ENCODE measurements at regions not wholly inside any gene's neighbourhood (a gene's known extent, or its start where the extent isn't known, plus 50 kb on each side); places are given as distances from the start of the nearest gene placed in this dataset.

DNA sequence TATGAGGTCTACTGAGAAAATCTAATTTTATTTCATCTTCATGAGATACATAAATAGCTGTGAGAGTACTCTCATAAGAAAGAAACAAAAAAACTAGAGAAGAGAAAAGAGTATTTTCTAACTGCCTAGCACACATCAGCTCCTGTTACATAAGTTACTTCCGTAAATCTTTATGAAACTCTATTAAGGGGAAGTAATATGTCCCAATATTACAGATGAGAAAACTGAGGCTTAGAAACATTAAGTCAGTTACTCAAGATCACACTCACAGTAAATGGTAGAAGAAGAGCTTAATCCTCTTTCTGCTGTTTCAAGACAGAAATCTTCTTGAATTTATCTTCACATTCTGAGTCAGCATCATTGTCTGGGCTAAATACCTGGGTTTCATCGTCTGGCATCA, 164.1 kb downstream of the DTHD1 start:
- no peak overlapping the region for H3K27ac Mint-ChIP-seq
- no peaks in the 10 kb centered on the region for H3K9me3 Mint-ChIP-seq
- CTCF ChIA-PET, result no interaction called here
- H3K36me3 Mint-ChIP-seq (ENCODE audit: low read depth), result no peaks in the 10 kb centered on the region
- no peak overlapping the region for H3K4me3 Mint-ChIP-seq
- no peak for DNase-seq
- H3K4me1 Mint-ChIP-seq (ENCODE audit: low read depth), result no peaks in the 10 kb centered on the region
- intact Hi-C loops (cut with micrococcal nuclease), result no loop called here
- H3K27me3 Mint-ChIP-seq (ENCODE audit: low read depth), result peaks cover 5% of the 10 kb centered on the region

DNA sequence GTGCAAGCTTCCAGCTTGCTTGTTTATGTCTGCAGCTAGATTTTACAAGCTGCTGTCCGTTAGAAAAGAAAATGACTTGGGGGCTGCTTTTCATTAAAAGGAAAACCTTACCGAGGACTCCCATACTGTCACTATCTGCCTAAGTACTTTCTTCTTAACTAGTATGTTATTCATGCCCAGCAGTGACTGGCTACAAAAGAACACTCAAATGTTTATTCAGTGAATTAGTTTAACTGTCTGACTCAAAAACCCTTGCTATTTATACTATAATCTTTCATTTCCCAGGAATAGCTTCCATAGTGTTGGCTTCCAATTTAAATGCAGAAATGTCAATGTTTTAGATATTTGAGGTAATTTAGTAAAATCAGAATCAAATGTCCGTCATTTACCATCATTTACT, 164.9 kb downstream of the DTHD1 start:
- H3K36me3 Mint-ChIP-seq (ENCODE audit: low read depth), result no peaks in the 10 kb centered on the region
- no peak overlapping the region for H3K4me3 Mint-ChIP-seq
- DNase-seq, result no peak
- CTCF ChIA-PET, result no interaction called here
- no peaks in the 10 kb centered on the region for H3K9me3 Mint-ChIP-seq
- no peak overlapping the region for H3K27ac Mint-ChIP-seq
- peaks cover 2% of the 10 kb centered on the region for H3K27me3 Mint-ChIP-seq (ENCODE audit: low read depth)
- intact Hi-C loops (cut with micrococcal nuclease), result no loop called here
- no peaks in the 10 kb centered on the region for H3K4me1 Mint-ChIP-seq (ENCODE audit: low read depth)

DNA sequence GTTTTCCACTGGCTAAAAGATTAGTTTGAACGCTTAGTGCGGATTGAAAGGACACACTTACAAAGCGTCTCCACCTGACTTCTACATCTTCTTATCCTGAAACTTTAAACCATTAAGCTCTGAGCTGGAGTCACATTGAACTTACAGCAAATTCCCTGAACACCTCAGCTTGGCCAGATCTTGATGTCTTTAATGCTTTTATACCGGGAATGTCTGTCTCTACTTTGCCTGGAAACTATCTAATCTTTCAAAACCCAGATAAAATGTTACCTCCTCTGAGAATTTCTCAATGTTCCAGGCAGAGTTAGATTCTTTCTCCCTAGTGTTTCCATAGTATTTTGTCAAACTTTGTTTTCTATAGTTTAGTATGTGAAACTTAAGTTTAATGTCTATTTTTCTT, 179.9 kb downstream of the DTHD1 start:
- no peak overlapping the region for H3K4me3 Mint-ChIP-seq
- H3K27me3 Mint-ChIP-seq (ENCODE audit: low read depth), result peaks cover 4% of the 10 kb centered on the region
- no peak overlapping the region for H3K27ac Mint-ChIP-seq
- no peak for DNase-seq
- no peaks in the 10 kb centered on the region for H3K4me1 Mint-ChIP-seq (ENCODE audit: low read depth)
- intact Hi-C loops (cut with micrococcal nuclease), result no loop called here
- peaks cover 1% of the 10 kb centered on the region for H3K9me3 Mint-ChIP-seq
- no peaks in the 10 kb centered on the region for H3K36me3 Mint-ChIP-seq (ENCODE audit: low read depth)
- CTCF ChIA-PET, result no interaction called here

DNA sequence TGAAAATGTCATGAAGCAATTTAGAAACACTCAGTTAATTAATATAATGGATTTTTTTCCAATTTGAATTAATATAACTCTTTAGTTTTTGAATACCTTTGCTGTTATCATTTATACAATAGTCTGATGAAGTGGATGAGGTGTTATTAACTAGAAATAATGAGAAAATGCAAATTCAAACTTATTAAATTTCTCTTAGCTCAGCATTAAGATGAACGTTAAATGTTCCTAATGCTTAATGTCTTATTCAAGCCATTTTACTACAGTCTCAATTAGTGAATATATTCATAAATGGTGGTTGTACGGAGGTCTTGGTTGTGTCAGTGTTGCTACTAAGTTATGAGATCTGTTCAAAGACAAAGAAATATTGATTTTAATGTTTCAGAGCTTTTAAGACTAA, 186.3 kb downstream of the DTHD1 start:
- Mint-ChIP-seq H3K4me3 (no peak overlapping the region), H3K36me3 (ENCODE audit: low read depth) (no peaks in the 10 kb centered on the region), H3K9me3 (no peaks in the 10 kb centered on the region), H3K4me1 (ENCODE audit: low read depth) (no peaks in the 10 kb centered on the region), H3K27ac (no peak overlapping the region), H3K27me3 (ENCODE audit: low read depth) (peaks cover 6% of the 10 kb centered on the region)
- intact Hi-C loops (cut with micrococcal nuclease), result no loop called here
- DNase-seq, result no peak
- CTCF ChIA-PET, result no interaction called here

- Mint-ChIP-seq H3K9me3 (no peaks in the 10 kb centered on the region), H3K27me3 (ENCODE audit: low read depth) (peaks cover 3% of the 10 kb centered on the region), H3K4me1 (ENCODE audit: low read depth) (no peaks in the 10 kb centered on the region), H3K27ac (no peak overlapping the region), H3K36me3 (ENCODE audit: low read depth) (no peaks in the 10 kb centered on the region), H3K4me3 (no peak overlapping the region)
- no peak for DNase-seq
- intact Hi-C loops (cut with micrococcal nuclease), result no loop called here
- CTCF ChIA-PET, result no interaction called here
Measured at GRCh38 chr4:36471903-36472302, 190.5 kb downstream of the DTHD1 start.

GRCh38 chr4:36476135-36476534, 194.7 kb downstream of the DTHD1 start:
- intact Hi-C loops (cut with micrococcal nuclease), result no loop called here
- no peaks in the 10 kb centered on the region for H3K4me1 Mint-ChIP-seq (ENCODE audit: low read depth)
- H3K27me3 Mint-ChIP-seq (ENCODE audit: low read depth), result peaks cover 4% of the 10 kb centered on the region
- H3K4me3 Mint-ChIP-seq, result no peak overlapping the region
- CTCF ChIA-PET, result interaction anchor here (0.7 kb wide), 1 partner anchor 441 kb away, joined by 5 read pairs; no protein-coding TSS in a partner anchor
- H3K27ac Mint-ChIP-seq, result no peak overlapping the region
- no peak for DNase-seq
- no peaks in the 10 kb centered on the region for H3K9me3 Mint-ChIP-seq
- no peaks in the 10 kb centered on the region for H3K36me3 Mint-ChIP-seq (ENCODE audit: low read depth)

DNA sequence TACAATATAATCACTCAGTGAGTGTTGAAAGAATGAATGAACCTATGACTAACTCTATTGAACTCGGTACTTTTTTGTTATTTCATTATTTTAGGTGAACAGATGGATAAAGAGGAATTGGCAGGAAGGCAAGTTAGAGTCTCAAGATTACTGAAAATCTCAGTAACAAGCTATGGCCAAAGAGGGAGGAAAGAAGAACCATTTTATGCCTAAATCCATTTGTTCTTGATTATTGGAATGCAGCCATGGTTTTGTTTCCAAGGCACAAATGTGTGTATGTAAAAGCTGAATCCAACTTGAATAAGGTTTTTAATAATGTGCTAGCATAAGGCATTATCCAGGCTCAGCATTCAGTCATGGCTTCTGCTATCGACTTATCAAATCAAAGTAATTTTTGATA, 196.4 kb downstream of the DTHD1 start:
- no peak for DNase-seq
- Mint-ChIP-seq H3K36me3 (ENCODE audit: low read depth) (no peaks in the 10 kb centered on the region), H3K4me1 (ENCODE audit: low read depth) (no peaks in the 10 kb centered on the region), H3K9me3 (no peaks in the 10 kb centered on the region), H3K27me3 (ENCODE audit: low read depth) (peaks cover 9% of the 10 kb centered on the region), H3K4me3 (no peak overlapping the region), H3K27ac (no peak overlapping the region)
- intact Hi-C loops (cut with micrococcal nuclease), result no loop called here
- CTCF ChIA-PET, result no interaction called here

DNA sequence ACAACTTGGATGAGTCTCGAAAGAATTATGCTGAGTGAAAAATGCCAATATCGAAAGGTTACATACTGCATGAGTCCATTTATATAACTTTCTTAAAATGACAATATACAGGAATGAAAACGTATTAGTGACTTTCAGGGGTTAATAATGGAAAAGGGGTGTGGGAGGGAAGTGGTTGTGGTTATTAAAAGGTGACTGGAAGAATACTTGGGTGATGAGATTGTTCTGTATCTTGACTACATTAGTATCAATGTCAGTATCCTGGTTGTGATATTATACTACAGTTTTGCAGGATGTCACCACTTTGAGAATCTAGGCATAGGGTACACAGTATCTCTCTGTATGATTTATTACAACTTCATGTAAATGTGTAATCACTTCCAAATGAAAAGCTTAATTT, 204.5 kb downstream of the DTHD1 start:
- CTCF ChIA-PET, result no interaction called here
- no peak overlapping the region for H3K4me3 Mint-ChIP-seq
- H3K36me3 Mint-ChIP-seq (ENCODE audit: low read depth), result no peaks in the 10 kb centered on the region
- peaks cover 6% of the 10 kb centered on the region for H3K27me3 Mint-ChIP-seq (ENCODE audit: low read depth)
- H3K9me3 Mint-ChIP-seq, result no peaks in the 10 kb centered on the region
- DNase-seq, result no peak
- intact Hi-C loops (cut with micrococcal nuclease), result no loop called here
- no peaks in the 10 kb centered on the region for H3K4me1 Mint-ChIP-seq (ENCODE audit: low read depth)
- no peak overlapping the region for H3K27ac Mint-ChIP-seq

DNA sequence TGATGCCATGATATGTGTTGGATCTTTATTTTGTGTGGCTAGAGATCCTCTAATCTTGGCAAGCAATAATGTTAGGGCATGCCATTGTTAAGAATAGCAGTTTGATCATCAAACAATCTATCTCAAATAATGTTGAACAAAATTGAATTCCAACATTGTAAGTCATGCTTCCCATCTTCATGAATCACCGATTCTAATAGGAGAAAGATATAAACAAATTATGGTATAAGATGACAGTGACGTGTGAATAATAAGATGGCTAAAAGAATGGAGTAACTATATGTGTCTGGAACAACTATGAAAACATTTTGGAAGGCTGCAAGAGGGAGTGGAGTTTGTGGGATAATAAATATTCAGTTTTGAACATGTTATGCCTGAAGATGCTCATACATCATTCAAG, 208.4 kb downstream of the DTHD1 start:
- CTCF ChIA-PET, result no interaction called here
- H3K36me3 Mint-ChIP-seq (ENCODE audit: low read depth), result no peaks in the 10 kb centered on the region
- H3K4me3 Mint-ChIP-seq, result no peak overlapping the region

GRCh38 chr4:36492041-36492440, 210.6 kb downstream of the DTHD1 start:
- no peak for DNase-seq
- Mint-ChIP-seq H3K36me3 (ENCODE audit: low read depth) (no peaks in the 10 kb centered on the region), H3K27ac (no peak overlapping the region), H3K4me1 (ENCODE audit: low read depth) (no peaks in the 10 kb centered on the region), H3K27me3 (ENCODE audit: low read depth) (no peaks in the 10 kb centered on the region), H3K9me3 (no peaks in the 10 kb centered on the region), H3K4me3 (no peak overlapping the region)
- CTCF ChIA-PET, result no interaction called here
- intact Hi-C loops (cut with micrococcal nuclease), result no loop called here

More for the DNA sequence above, 208.4 kb downstream of the DTHD1 start:
- no peak overlapping the region for H3K27ac Mint-ChIP-seq
- no peaks in the 10 kb centered on the region for H3K4me1 Mint-ChIP-seq (ENCODE audit: low read depth)
- no peaks in the 10 kb centered on the region for H3K27me3 Mint-ChIP-seq (ENCODE audit: low read depth)
- intact Hi-C loops (cut with micrococcal nuclease), result no loop called here
- H3K9me3 Mint-ChIP-seq, result no peaks in the 10 kb centered on the region
- DNase-seq, result no peak

DNA sequence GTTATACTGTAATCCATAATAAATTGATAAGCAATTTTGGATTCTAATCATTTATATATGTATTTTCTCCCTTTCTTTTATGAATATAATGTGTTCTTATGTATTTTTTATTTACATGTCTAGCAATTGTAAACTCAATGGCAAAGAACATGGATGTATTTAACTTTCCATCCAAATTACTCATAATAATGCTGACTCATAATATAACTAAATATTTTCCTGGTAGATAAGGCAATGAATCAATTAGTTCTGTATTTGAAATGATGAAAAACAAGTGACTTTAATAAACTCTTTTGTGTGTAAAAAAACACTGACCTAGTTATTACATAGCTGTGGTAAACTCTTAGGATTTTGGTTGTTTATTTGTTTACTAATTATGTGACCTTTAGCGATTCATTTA, 211.2 kb downstream of the DTHD1 start:
- H3K27me3 Mint-ChIP-seq (ENCODE audit: low read depth), result no peaks in the 10 kb centered on the region
- no peak overlapping the region for H3K4me3 Mint-ChIP-seq
- H3K9me3 Mint-ChIP-seq, result no peaks in the 10 kb centered on the region
- no peak overlapping the region for H3K27ac Mint-ChIP-seq
- CTCF ChIA-PET, result no interaction called here
- H3K4me1 Mint-ChIP-seq (ENCODE audit: low read depth), result no peaks in the 10 kb centered on the region
- intact Hi-C loops (cut with micrococcal nuclease), result no loop called here
- DNase-seq, result no peak
- no peaks in the 10 kb centered on the region for H3K36me3 Mint-ChIP-seq (ENCODE audit: low read depth)

GRCh38 chr4:36493251-36493650, 211.8 kb downstream of the DTHD1 start:
- Mint-ChIP-seq H3K4me3 (no peak overlapping the region), H3K36me3 (ENCODE audit: low read depth) (no peaks in the 10 kb centered on the region), H3K27me3 (ENCODE audit: low read depth) (no peaks in the 10 kb centered on the region), H3K9me3 (no peaks in the 10 kb centered on the region), H3K27ac (no peak overlapping the region), H3K4me1 (ENCODE audit: low read depth) (no peaks in the 10 kb centered on the region)
- intact Hi-C loops (cut with micrococcal nuclease), result no loop called here
- CTCF ChIA-PET, result no interaction called here
- DNase-seq, result no peak

DNA sequence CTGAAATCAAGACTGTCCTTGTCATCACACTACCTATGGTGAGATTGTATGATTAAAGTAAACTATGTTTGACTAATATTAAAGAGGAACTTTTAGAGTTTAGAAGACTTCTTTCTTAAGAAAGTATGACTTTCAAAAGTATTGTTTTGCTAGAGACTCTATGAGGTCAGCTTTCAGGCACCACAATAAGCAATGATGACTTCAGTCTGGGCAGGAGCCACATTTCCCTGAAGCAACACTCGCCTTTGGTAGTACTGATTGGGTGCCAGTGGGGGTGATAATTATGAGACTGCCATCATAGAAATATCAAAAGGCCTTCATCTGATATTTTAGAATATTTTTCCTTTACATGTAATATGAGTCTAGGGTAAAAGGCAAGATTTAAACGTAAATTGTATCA, 212.6 kb downstream of the DTHD1 start:
- intact Hi-C loops (cut with micrococcal nuclease), result no loop called here
- Mint-ChIP-seq H3K36me3 (ENCODE audit: low read depth) (no peaks in the 10 kb centered on the region), H3K4me1 (ENCODE audit: low read depth) (no peaks in the 10 kb centered on the region), H3K4me3 (no peak overlapping the region), H3K9me3 (no peaks in the 10 kb centered on the region), H3K27ac (no peak overlapping the region), H3K27me3 (ENCODE audit: low read depth) (no peaks in the 10 kb centered on the region)
- CTCF ChIA-PET, result no interaction called here
- DNase-seq, result no peak

- Mint-ChIP-seq H3K4me1 (ENCODE audit: low read depth) (no peaks in the 10 kb centered on the region), H3K4me3 (no peak overlapping the region), H3K9me3 (no peaks in the 10 kb centered on the region), H3K27ac (no peak overlapping the region), H3K36me3 (ENCODE audit: low read depth) (no peaks in the 10 kb centered on the region), H3K27me3 (ENCODE audit: low read depth) (no peaks in the 10 kb centered on the region)
- CTCF ChIA-PET, result no interaction called here
- DNase-seq, result no peak
- intact Hi-C loops (cut with micrococcal nuclease), result no loop called here
Measured at GRCh38 chr4:36494747-36495146, 213.3 kb downstream of the DTHD1 start.
